IMR-90 (cell line): ENCODE measurements at regions not wholly inside any gene's neighbourhood (a gene's known extent, or its start where the extent isn't known, plus 50 kb on each side); places are given as distances from the start of the nearest gene placed in this dataset.

Experiments used
- ATAC-seq: fragments of 200-7000 bp; cut with Tn5 transposase; 2 replicates; pipeline ENCODE4 v1.9.1; 2020; ENCODE audit warnings: low read depth, mild to moderate bottlenecking, moderate library complexity
- BruUV-seq: library from RNA; stranded (reverse); fragments of 400-500 nt; replicated peaks from 2 replicates; lab custom pipeline; 2021; lab: Mats Ljungman, UMichigan
- CTCF ChIA-PET: fragments of 300-600 bp; formaldehyde crosslinking; extraction: SDS; loops from one replicate; lab custom pipeline; 2021; ENCODE audit warnings: antibody characterized with exemption; lab: Yijun Ruan, JAX
- POLR2A ChIA-PET: fragments of 300-600 bp; sonication (Branson Sonifier 250); formaldehyde crosslinking; loops from one replicate; lab custom pipeline; 2022; ENCODE audit warnings: antibody characterized with exemption; ENCODE audit not compliant: unreplicated experiment; lab: Charles Lee
- DNase-seq: peaks from one replicate; pipeline ENCODE4 v3.0.0; 2013
- H2AFZ ChIP-seq: replicated peaks from 2 replicates; pipeline ENCODE3; 2013; ENCODE audit warnings: low read length, mild to moderate bottlenecking; ENCODE audit not compliant: poor library complexity
- H2AK5ac ChIP-seq: 2 replicates; pipeline ENCODE4 v1.6.1; 2013; ENCODE audit warnings: low read depth, low read length, inconsistent platforms
- H2AK9ac ChIP-seq: replicated peaks from 2 replicates; pipeline ENCODE3; 2013; ENCODE audit warnings: mild to moderate bottlenecking, low read depth, low read length, moderate library complexity; ENCODE audit not compliant: poor library complexity
- H2BK120ac ChIP-seq: 2 replicates; pipeline ENCODE4 v1.6.1; 2013; ENCODE audit warnings: low read depth, low read length, inconsistent platforms
- H2BK15ac ChIP-seq: 3 replicates; pipeline ENCODE4 v1.6.1; 2013; ENCODE audit warnings: low read depth, low read length, inconsistent platforms
- H2BK20ac ChIP-seq: 2 replicates; pipeline ENCODE4 v1.6.1; 2013; ENCODE audit warnings: low read depth, mild to moderate bottlenecking, inconsistent platforms, low read length, moderate library complexity
- H2BK5ac ChIP-seq: 2 replicates; pipeline ENCODE4 v1.6.1; 2013; ENCODE audit warnings: mild to moderate bottlenecking, low read depth, low read length, inconsistent platforms; ENCODE audit not compliant: poor library complexity, severe bottlenecking
- H3K14ac ChIP-seq: replicated peaks from 2 replicates; pipeline ENCODE4 v1.6.1; 2013; ENCODE audit warnings: low read depth, low read length, inconsistent platforms
- H3K18ac ChIP-seq: 2 replicates; pipeline ENCODE4 v1.6.1; 2013; ENCODE audit warnings: low read depth, low read length, control low read depth
- H3K23ac ChIP-seq: 2 replicates; pipeline ENCODE4 v1.6.1; 2013; ENCODE audit warnings: low read depth, low read length, inconsistent platforms
- H3K27ac ChIP-seq: 2 replicates; pipeline ENCODE4 v1.5.1; 2013; ENCODE audit warnings: mild to moderate bottlenecking, control low read depth, low read length; ENCODE audit not compliant: insufficient read depth
- H3K27me3 ChIP-seq: 2 replicates; pipeline ENCODE4 v1.6.1; 2013; ENCODE audit warnings: low read length; ENCODE audit not compliant: control insufficient read depth, insufficient read depth
- H3K36me3 ChIP-seq: 2 replicates; pipeline ENCODE4 v1.6.1; 2013; ENCODE audit warnings: low read length, mixed read lengths; ENCODE audit not compliant: control insufficient read depth, insufficient read depth
- H3K4ac ChIP-seq: 2 replicates; pipeline ENCODE4 v1.6.1; 2013; ENCODE audit warnings: low read depth, low read length, inconsistent platforms
- H3K4me1 ChIP-seq: 2 replicates; pipeline ENCODE4 v1.6.1; 2013; ENCODE audit warnings: low read length, mixed read lengths; ENCODE audit not compliant: control insufficient read depth, insufficient read depth
- H3K4me2 ChIP-seq: 2 replicates; pipeline ENCODE4 v1.6.1; 2013; ENCODE audit warnings: low read depth, mild to moderate bottlenecking, control low read depth, low read length, moderate library complexity
- H3K4me3 ChIP-seq: 2 replicates; pipeline ENCODE4 v1.5.1; 2013; ENCODE audit warnings: low read depth, mild to moderate bottlenecking, control low read depth, low read length, moderate library complexity; ENCODE audit not compliant: insufficient read depth
- H3K56ac ChIP-seq: 2 replicates; pipeline ENCODE4 v1.6.1; 2013; ENCODE audit warnings: low read length, inconsistent platforms; ENCODE audit not compliant: insufficient read depth; ENCODE audit errors: extremely low read depth
- H3K79me1 ChIP-seq, 2 experiments: 2 replicates each; pipeline ENCODE4 v1.6.1; 2013; ENCODE audit warnings: low read length in 2 of 2, inconsistent platforms in 1 of 2, low read depth in 1 of 2
- H3K9ac ChIP-seq: 2 replicates; pipeline ENCODE4 v1.6.1; 2013; ENCODE audit warnings: low read depth, low read length, control low read depth
- H3K9me1 ChIP-seq: 2 replicates; pipeline ENCODE4 v1.6.1; 2013; ENCODE audit warnings: low read length, inconsistent platforms; ENCODE audit not compliant: insufficient read depth
- H3K9me3 ChIP-seq: 2 replicates; pipeline ENCODE4 v1.6.1; 2013; ENCODE audit warnings: low read length; ENCODE audit not compliant: control insufficient read depth, insufficient read depth
- H4K20me1 ChIP-seq: 2 replicates; pipeline ENCODE4 v1.6.1; 2013; ENCODE audit warnings: low read length, inconsistent platforms; ENCODE audit not compliant: insufficient read depth
- H4K5ac ChIP-seq: 2 replicates; pipeline ENCODE4 v1.6.1; 2013; ENCODE audit warnings: mild to moderate bottlenecking, low read depth, low read length, control low read depth
- H4K8ac ChIP-seq, 2 experiments: 2 replicates each; pipeline ENCODE4 v1.6.1; 2013; ENCODE audit warnings: low read depth in 2 of 2, low read length in 2 of 2, control low read depth in 1 of 2, inconsistent platforms in 1 of 2
- H4K91ac ChIP-seq: 2 replicates; pipeline ENCODE4 v1.6.1; 2013; ENCODE audit warnings: low read depth, low read length, inconsistent platforms; ENCODE audit not compliant: insufficient read depth
- BHLHE40 ChIP-seq: fragments of 150-350 bp; IDR thresholded peaks from 2 replicates; pipeline ENCODE4 v1.6.1; 2016; ENCODE audit warnings: mild to moderate bottlenecking, low read depth, low read length
- CEBPB ChIP-seq: IDR thresholded peaks from 2 replicates; pipeline ENCODE4 v1.6.1; 2012; ENCODE audit warnings: low read depth, low read length, improper control_type of control experiment
- ELK1 ChIP-seq: fragments of 150-350 bp; IDR thresholded peaks from 2 replicates; pipeline ENCODE4 v1.6.1; 2016; ENCODE audit warnings: low read depth, mild to moderate bottlenecking, low read length, moderate library complexity, borderline replicate concordance
- NFE2L2 ChIP-seq: fragments of 150-350 bp; IDR thresholded peaks from 2 replicates; pipeline ENCODE4 v1.6.1; 2016; ENCODE audit warnings: low read depth, mild to moderate bottlenecking, low read length
- POLR2A ChIP-seq: IDR thresholded peaks from 2 replicates; pipeline ENCODE4 v1.6.1; 2012; ENCODE audit warnings: mild to moderate bottlenecking, low read depth, low read length
- RCOR1 ChIP-seq: IDR thresholded peaks from 2 replicates; pipeline ENCODE4 v1.6.1; 2012; ENCODE audit warnings: mild to moderate bottlenecking, low read length, improper control_type of control experiment; ENCODE audit not compliant: insufficient replicate concordance
- SMC3 ChIP-seq: fragments of 150-350 bp; IDR thresholded peaks from 2 replicates; pipeline ENCODE4 v1.6.1; 2016; ENCODE audit warnings: low read depth, mild to moderate bottlenecking, antibody characterized with exemption, low read length, moderate library complexity
- WGBS, 2 experiments: methylation state at CpG; one replicate each; pipeline versions ENCODE4 v1.1.5 to v1.1.7; 2013; ENCODE audit warnings: missing lambda C conversion rate in 2 of 2; ENCODE audit not compliant: insufficient read length in 1 of 2; ENCODE audit errors: extremely low coverage in 2 of 2; 5-methylcytosine and 5-hydroxymethylcytosine counted together
- dilution Hi-C: fragments of 300-500 bp; cut with HindIII; formaldehyde crosslinking; loops from one replicate; pipeline ENCODE4 v1.14.3; 2018; ENCODE audit warnings: low sequenced_read_pairs; ENCODE audit not compliant: unreplicated experiment
- in situ Hi-C: fragments of 300-500 bp; cut with MboI; formaldehyde crosslinking; loops from 3 replicates; pipeline ENCODE4 v1.14.3; 2019; ENCODE audit warnings: low sequenced_read_pairs, inconsistent platforms, mixed read lengths
- intact Hi-C: fragments of 100-400 bp; cut with micrococcal nuclease; formaldehyde crosslinking; loops from 2 replicates; pipeline ENCODE4 v1.10.0; 2022
- TF ChIP-seq, protein P1 (sequence below): fragments of 150-350 bp; IDR thresholded peaks from 2 replicates; pipeline ENCODE4 v1.6.1; 2017; ENCODE audit warnings: mild to moderate bottlenecking, antibody characterized with exemption, low read length, low read depth
- TF ChIP-seq, protein P2 (sequence below): conservative IDR thresholded peaks from 2 replicates; pipeline ENCODE4 v1.5.1; 2012; ENCODE audit warnings: mild to moderate bottlenecking, low read depth, low read length, improper control_type of control experiment

DNA sequence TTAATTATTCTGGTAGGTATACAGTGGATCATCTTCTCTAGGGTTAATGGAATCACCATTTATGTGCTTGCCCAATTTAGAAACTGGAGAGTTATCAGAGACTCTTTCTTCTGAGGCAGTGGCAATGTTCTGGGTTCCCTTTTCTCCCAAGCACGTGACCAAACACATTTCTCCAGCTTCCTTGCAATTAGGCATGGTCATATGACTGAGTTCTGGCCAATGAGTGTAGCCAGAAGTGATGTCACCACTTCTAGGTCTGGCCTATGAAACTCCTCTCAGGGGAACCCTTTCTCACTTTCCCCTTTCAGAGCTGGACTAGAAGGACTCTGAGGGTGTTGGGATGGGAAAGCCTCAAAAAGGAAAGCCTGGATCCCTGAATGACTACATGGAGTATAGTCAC lies 172.0 kb downstream of the NSG2 start:
- Histone ChIP-seq H3K79me1 (no peaks in the 10 kb centered on the region), H3K4me3 (no peak overlapping the region), H2BK5ac (no peak overlapping the region), H3K9me3 (peaks cover 13% of the 10 kb centered on the region), H2AK9ac (no peak overlapping the region), H4K20me1 (no peaks in the 10 kb centered on the region), H4K8ac (no peak overlapping the region), H2AK5ac (no peak overlapping the region), H3K4me2 (no peak overlapping the region), H3K23ac (no peak overlapping the region), H3K9ac (no peak overlapping the region), H3K4me1 (no peaks in the 10 kb centered on the region), H2BK15ac (no peak overlapping the region), H2AFZ (no peak overlapping the region), H2BK20ac (no peak overlapping the region), H4K5ac (no peak overlapping the region), H2BK120ac (no peak overlapping the region), H3K4ac (no peak overlapping the region), H3K36me3 (no peaks in the 10 kb centered on the region), H3K18ac (no peak overlapping the region), H3K27ac (no peak overlapping the region), H3K56ac (no peak overlapping the region), H4K91ac (no peak overlapping the region), H3K14ac (no peak overlapping the region), H3K9me1 (no peaks in the 10 kb centered on the region), H3K27me3 (no peaks in the 10 kb centered on the region)
- DNase-seq (no peak), ATAC-seq (no peak)
- no TSS peak for BruUV-seq
- WGBS, 2 experiments = no CpG with 5 or more reads among the region's 1 CpG
- dilution Hi-C loops (no loop called here), intact Hi-C loops (no loop called here), in situ Hi-C loops (no loop called here)
- CTCF ChIA-PET = no interaction called here
- TF ChIP-seq, protein P1, sequence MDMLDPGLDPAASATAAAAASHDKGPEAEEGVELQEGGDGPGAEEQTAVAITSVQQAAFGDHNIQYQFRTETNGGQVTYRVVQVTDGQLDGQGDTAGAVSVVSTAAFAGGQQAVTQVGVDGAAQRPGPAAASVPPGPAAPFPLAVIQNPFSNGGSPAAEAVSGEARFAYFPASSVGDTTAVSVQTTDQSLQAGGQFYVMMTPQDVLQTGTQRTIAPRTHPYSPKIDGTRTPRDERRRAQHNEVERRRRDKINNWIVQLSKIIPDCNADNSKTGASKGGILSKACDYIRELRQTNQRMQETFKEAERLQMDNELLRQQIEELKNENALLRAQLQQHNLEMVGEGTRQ = no peak
- TF ChIP-seq, protein P2, sequence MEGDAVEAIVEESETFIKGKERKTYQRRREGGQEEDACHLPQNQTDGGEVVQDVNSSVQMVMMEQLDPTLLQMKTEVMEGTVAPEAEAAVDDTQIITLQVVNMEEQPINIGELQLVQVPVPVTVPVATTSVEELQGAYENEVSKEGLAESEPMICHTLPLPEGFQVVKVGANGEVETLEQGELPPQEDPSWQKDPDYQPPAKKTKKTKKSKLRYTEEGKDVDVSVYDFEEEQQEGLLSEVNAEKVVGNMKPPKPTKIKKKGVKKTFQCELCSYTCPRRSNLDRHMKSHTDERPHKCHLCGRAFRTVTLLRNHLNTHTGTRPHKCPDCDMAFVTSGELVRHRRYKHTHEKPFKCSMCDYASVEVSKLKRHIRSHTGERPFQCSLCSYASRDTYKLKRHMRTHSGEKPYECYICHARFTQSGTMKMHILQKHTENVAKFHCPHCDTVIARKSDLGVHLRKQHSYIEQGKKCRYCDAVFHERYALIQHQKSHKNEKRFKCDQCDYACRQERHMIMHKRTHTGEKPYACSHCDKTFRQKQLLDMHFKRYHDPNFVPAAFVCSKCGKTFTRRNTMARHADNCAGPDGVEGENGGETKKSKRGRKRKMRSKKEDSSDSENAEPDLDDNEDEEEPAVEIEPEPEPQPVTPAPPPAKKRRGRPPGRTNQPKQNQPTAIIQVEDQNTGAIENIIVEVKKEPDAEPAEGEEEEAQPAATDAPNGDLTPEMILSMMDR = no peak
- TF ChIP-seq CEBPB = no peak
- TF ChIP-seq ELK1 = no peak
- no peak for TF ChIP-seq SMC3
- TF ChIP-seq RCOR1 = no peak
- no peak for TF ChIP-seq POLR2A
- TF ChIP-seq NFE2L2 = no peak
- no peak for TF ChIP-seq BHLHE40
- POLR2A ChIA-PET = no interaction called here
